ENCODE measurements at regions not wholly inside any gene's neighbourhood (a gene's known extent, or its start where the extent isn't known, plus 50 kb on each side); places are given as distances from the start of the nearest gene placed in this dataset.

- no peak for DNase-seq
These were observed 66.7 kb upstream of the EZH2 start for GRCh38 chr7:148950806-148951205.

- no peak for DNase-seq
These were observed 61.1 kb upstream of the EZH2 start for GRCh38 chr7:148944935-148945934.

GRCh38 chr7:148941598-148942275 lies 57.6 kb upstream of the EZH2 start:
- DNase-seq = peak; percentile 32 to 73 (median 64)

GRCh38 chr7:148940702-148941597 lies 56.9 kb upstream of the EZH2 start:
- peak; percentile 40 to 79 (median 59) for DNase-seq

GRCh38 chr7:148939128-148939755 lies 55.2 kb upstream of the EZH2 start:
- peak in 1 of 5 donors; percentile 23 for DNase-seq

GRCh38 chr7:148935451-148935850 lies 51.4 kb upstream of the EZH2 start:
- no peak for DNase-seq

Measured in T-helper 1 cell (primary cell).